A549 (cell line): ENCODE measurements at regions not wholly inside any gene's neighbourhood (a gene's known extent, or its start where the extent isn't known, plus 50 kb on each side); places are given as distances from the start of the nearest gene placed in this dataset.

ENCODE experiments used
- EP300 ChIP-seq, 2 experiments: fragments of >200 bp; sonication (Bioruptor Twin); formaldehyde crosslinking; IDR thresholded peaks; 2 replicates in 1 of 2; 3 replicates in 1 of 2; pipeline ENCODE4 v1.6.1; 2016 to 2017
- JUN ChIP-seq, 2 experiments: fragments of >200 bp; sonication (Bioruptor Twin); formaldehyde crosslinking; IDR thresholded peaks; 2 replicates in 1 of 2; 3 replicates in 1 of 2; pipeline ENCODE4 v1.6.1; 2016 to 2017
- TF ChIP-seq, protein P1 (sequence below): fragments of >200 bp; sonication (Bioruptor Twin); formaldehyde crosslinking; IDR thresholded peaks from 3 replicates; pipeline ENCODE4 v1.5.1; 2016

DNA sequence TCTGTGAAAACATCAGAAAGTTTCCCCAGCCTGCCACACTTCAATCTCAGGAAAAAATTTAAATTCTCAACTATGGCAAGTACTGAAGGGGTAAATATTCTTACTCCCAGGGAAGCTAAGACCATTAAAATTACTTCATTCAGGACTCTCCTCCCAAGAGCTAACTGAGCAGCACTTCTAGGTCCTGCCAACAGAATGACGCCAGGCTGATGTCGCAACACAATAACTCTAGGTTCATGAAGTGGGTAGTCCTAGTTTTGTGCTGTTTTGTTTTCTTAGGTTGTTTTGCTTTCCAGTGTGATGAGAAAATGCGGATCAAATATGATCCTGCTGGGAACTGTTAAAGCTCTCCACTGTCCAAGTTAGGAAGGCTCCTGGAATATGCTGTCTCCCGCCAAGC is 180.0 kb downstream of the NKX6-1 start:
- TF ChIP-seq JUN (IDR thresholded peaks at IDR 0.05) (no peak), EP300 (IDR thresholded peaks at IDR 0.05) (no peak)
- TF ChIP-seq, protein P1, sequence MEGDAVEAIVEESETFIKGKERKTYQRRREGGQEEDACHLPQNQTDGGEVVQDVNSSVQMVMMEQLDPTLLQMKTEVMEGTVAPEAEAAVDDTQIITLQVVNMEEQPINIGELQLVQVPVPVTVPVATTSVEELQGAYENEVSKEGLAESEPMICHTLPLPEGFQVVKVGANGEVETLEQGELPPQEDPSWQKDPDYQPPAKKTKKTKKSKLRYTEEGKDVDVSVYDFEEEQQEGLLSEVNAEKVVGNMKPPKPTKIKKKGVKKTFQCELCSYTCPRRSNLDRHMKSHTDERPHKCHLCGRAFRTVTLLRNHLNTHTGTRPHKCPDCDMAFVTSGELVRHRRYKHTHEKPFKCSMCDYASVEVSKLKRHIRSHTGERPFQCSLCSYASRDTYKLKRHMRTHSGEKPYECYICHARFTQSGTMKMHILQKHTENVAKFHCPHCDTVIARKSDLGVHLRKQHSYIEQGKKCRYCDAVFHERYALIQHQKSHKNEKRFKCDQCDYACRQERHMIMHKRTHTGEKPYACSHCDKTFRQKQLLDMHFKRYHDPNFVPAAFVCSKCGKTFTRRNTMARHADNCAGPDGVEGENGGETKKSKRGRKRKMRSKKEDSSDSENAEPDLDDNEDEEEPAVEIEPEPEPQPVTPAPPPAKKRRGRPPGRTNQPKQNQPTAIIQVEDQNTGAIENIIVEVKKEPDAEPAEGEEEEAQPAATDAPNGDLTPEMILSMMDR = no peak
